Stimulated activated CD4-positive, alpha-beta T cell treated with anti-CD3 and anti-CD28 coated beads, TNF-alpha, amount 100 ng/mL, for 24 hours (primary cell): ENCODE measurements at regions not wholly inside any gene's neighbourhood (a gene's known extent, or its start where the extent isn't known, plus 50 kb on each side); places are given as distances from the start of the nearest gene placed in this dataset.

Experiments
- DNase-seq, 3 experiments: peaks; one replicate each; pipeline ENCODE4 v3.0.0-alpha.2; 2020; ENCODE audit warnings: low read depth in 3 of 3

GRCh38 chr4:23667659-23668058, 222.2 kb downstream of the PPARGC1A start:
- no peak for DNase-seq

DNA sequence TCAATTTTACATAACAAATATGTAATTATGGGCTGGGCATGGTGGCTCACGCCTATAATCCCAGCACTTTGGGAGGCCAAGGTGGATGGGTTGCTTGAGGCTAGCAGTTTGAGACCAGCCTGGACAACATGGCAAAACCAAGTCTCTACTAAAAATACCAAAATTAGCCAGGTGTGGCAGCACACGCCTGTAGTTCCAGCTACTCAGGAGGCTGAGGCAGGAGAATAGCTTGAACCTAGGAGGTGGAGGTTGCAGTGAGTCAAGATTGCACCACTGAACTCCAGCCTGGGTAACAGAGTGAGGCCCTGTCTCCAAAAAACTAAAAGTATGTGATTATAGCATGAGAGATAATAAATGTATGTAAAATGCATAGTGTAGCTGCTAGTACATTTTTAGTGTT, 229.0 kb downstream of the PPARGC1A start:
- no peak for DNase-seq

DNA sequence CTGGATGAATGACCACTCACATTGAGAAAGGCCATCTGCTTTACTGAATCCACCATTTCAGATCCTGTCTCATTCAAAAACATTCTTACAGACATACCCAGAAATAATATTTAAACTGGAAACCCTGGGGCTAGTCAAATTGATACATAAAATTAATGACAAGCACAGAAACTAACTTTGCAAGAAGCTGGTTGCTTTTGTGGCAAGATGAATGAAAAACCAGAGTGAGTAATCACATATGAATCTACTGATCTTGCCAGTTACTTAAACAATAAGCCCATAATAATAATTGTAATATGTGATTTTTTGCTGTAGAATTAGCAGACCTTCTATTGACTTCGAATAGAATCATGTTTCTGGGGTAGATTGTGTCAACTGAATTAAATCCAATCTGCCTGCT, 235.1 kb downstream of the PPARGC1A start:
- DNase-seq: no peak

DNA sequence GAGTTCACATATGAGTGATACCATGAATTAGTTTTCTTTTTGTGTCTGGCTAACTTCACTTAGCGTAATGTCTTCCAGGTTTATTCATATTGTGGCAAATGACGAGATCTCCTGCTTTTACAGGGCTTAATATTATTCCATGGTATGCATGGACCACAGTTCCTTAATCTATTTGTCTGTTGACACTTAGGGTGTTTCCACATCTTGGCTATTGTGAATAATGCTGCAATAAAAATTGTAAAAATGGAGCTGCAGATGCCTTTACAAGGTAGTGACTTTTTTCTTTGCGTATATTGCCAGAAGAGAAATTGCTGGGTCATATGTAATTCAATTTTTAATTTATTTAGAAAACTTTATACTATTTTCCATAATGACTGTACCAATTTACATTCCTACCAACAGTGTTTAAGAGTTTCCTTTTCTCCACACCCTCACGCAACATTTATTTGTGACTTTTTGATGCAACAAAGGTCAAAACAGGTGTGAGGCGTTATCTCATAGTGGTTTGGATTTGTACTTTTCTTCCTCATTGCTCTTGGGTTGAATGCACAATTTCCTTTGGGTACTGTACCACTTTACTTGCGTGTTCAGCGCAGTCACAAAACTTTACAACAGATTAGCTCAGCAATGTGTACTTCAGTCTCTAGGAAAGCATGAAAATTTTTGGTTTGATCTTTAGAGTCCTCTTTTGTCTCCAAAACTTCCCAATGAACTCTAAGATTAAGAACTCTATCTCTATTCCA, 240.8 kb downstream of the PPARGC1A start:
- no peak for DNase-seq

- DNase-seq: no peak
These were observed 254.4 kb downstream of the PPARGC1A start for GRCh38 chr4:23635468-23635867.

DNA sequence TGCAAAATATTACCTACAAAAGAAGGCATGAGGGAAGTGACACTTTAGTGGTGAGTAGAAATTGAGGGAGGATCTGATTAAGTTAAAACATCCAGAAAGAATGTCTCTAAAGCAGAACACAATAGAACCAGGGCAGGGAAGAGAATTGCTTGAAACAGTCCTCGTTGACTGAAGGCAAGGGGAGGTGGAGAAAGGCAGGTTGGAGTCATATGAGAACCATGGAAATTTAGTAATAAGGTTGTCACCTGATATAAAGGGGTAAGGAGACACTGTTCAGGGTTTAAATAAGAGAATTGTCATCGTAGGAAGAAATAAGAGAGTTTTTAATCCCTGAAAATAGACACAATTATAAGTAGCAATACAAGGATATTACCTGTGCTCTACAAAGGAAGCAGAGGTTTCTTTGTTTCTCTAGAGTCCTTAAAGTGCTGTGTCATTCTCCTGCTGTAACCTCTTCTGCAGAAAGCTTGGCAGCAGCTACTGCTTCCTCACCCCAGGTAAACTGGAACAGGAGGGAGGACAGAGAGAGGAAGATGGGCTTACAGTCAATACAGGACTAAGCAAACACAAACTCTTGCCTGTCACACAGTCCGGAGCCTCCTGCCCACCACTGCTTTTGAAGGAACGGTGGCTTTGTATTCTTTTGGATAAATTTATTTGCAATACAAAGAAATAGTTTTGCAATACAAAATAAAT, 258.4 kb downstream of the PPARGC1A start:
- no peak for DNase-seq

DNA sequence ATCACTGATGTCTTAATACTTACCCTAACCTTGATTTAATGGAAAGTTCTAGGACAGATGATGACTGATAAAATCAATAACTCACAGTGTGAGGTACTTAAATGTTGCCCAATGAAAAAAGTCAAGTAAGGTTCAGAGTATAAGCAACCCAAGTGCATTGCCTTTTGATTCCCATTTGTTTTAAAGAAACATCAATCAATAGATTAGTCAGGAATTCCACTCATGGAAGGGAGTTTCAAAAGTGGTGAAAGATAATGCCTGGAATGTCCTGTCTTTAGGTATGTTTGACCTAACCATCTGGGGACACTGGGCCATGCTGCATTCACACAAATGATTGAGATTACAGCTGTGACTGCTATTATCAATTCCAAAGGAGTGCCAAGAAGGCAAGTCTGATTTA, 259.7 kb downstream of the PPARGC1A start:
- no peak for DNase-seq

DNA sequence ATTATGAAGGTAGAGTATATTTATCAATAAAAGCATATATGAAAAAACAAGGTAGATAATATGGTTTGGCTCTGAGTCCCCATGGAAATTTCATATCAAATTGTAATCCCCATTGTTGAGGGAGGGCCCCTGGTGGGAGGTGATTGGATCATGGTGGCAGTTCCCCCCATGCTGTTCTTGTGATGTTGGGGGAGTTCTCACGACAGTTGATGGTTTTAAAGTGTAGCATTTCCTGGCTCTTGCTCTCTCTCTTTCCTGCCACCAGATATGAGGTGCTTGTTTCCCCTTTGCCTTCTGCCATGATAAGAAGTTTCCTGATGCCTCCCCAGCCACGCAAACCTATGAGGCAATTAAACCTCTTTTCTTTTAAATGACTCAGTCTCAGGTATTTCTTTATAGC, 260.4 kb downstream of the PPARGC1A start:
- DNase-seq: no peak

DNA sequence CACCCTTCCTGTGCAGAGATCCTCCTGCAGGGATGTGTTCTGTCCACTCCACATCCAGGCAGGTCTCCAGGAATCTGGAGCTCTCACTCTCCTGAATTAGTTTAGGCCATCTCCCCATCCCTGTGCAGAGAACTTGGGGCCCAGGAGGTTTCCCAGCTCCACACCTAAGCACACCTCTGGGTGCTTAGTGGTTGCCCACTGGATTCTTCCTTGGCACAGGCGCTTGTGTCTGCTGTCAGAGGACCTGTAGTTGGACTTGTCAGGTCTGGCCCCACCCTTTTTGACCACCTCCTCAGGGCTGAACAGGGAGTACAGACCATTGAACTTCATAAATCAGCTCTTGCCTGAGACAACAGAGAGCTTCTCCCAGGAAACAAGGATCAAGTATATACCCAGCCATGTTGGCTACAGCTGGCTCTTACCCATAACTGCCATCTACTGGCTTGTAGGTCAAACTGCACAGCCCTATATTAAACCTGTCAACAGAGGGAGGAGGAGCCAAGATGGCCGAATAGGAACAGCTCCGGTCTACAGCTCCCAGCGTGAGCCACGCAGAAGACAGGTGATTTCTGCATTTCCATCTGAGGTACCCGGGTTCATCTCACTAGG, 275.5 kb downstream of the PPARGC1A start:
- no peak for DNase-seq

DNA sequence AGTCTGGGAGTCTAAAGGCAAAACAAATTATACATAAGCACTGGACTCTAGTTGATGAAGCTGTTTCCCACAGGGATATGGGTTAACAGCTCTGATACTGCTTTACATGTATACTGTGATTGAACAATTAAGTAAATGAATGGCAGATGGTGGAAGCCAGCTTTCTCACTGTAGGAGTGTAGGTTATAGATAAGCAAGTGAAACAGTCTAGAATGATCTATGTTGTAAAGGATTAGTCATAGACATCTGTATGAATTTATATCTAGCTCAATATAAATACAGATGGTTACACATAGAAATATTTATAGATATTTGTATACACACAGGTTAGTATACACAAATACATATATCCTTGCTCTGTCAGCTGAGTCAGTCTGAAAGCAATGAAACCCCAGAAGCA, 276.1 kb downstream of the PPARGC1A start:
- no peak for DNase-seq

DNA sequence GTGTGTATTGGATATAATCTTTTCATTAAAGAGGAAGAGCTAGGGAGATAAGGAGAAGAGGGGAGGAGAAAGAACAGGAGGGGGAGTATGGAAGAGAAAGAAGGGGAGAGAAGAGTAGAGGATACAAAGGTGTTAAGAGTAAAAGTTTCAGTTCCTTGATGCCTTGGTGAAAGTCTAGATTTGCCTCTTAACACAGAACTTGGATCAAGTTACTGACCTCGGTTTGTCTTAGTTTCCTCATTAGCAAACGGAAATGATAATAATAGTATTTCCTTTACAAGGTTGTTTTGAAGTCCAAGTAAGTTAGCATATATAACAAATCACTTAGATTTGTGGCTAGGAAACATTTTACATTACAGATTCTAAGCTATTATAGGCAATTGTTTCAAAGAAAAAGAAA, 287.1 kb downstream of the PPARGC1A start:
- no peak for DNase-seq

DNA sequence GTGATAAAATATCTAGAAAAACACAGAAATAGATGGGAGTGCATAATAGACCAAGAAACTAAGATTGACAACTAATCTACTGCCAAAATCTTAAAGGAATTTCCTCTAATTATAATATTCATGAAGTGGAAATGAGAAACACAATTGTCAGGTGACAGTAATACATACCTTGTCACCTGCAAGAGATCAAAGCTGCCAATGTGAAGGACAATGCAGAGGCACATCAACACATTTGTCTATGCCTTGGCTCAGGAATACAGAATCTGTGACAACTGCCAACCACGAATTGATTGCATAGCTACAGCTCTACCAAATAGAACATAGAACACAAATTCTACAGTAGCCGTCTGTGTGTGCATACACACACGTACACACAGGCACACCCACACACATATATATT, 295.7 kb downstream of the PPARGC1A start:
- DNase-seq: no peak

DNA sequence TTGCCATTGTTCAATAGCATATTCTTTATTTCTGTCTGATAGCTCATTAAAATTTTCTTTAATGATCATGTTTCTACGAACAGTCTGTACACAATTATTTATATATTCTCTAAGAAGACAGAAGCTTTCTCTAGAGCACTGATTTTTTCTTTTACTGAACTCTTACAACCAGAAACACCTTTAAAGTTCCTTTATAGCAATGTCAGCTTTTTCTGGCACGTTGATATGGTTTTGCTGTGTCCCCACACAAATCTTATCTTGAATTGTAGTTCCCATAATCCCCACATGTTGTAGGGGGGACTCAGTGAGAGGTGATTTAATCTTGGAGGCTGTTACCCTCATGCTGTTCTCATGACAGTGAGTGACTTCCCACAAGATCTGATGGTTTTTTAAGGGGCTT, 299.4 kb downstream of the PPARGC1A start:
- DNase-seq: no peak

DNA sequence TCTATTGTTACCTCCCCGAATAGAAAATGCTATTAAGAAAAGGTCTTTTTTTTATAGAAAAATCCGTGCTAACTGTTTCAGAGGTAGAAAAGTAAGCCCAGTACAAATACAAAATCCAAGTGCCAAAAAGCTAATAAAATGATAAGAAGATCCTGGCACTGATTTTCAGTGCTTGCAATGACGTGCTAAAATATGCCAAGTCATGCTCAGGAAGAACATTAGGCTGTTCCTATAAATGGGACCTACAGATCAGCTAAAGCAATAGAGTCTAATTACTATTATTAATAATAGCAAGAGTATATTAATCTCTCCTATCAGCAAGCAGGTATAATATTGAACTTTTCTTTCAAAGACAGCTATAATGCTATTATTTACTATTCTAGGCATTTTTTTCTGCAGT, 305.8 kb downstream of the PPARGC1A start:
- no peak for DNase-seq

GRCh38 chr4:23582671-23583070, 307.2 kb downstream of the PPARGC1A start:
- DNase-seq: no peak

DNA sequence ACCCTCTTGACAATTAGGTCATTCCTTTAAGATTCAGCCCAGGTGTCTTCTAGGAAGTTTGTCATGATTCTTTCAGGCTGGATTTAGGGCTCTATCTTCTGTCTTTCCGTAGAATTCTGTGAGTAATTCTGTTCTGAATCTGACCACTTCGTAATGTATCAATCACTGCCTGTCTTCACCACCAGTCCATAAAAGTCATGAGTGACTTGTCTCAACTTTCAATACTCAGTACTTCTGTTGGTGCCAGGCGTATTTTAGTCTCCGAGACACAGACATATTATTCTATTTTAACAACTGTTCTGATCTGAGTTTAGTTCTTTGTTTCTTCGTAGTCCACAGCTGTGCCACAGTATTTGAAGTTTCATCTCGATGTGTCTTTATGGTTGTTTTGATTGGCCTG, 310.7 kb downstream of the PPARGC1A start:
- DNase-seq: no peak

DNA sequence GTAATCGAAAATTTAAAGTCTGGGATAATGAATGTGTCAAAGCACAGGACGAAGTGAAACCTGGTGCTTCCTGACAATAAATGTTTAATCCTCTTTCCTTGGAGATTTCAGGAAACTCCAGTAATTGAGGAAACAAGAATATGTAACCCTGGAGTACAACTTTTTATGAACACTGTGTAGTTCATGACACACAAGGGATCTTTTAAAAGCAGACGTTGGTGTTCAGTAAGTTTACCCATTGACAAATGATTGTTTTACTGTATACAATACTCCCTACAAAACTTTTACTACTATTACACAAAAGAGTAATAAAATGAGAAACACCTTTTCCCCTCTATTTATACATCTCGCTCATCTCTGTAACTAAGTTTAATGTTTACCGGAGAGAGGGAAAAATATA, 312.4 kb downstream of the PPARGC1A start:
- no peak for DNase-seq

DNA sequence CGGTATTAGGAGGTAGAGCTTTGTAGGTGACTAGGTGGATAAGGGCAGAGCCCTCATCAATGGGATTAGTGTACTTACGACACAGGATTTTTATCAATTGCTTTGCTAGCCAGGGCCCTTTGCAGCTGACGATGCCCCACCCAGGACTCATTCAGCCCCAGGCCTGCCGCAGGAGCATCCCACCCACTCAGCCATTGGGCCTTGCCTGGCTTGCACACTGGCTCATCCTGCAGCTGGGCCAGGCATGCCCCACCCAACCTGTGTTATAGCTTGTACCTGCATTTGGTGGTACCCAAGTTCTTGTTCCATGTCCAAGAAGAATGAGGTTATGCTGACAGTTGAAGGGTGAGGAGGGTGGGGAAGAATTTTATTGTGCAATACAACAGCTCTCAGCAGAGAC, 317.5 kb downstream of the PPARGC1A start:
- no peak for DNase-seq

DNA sequence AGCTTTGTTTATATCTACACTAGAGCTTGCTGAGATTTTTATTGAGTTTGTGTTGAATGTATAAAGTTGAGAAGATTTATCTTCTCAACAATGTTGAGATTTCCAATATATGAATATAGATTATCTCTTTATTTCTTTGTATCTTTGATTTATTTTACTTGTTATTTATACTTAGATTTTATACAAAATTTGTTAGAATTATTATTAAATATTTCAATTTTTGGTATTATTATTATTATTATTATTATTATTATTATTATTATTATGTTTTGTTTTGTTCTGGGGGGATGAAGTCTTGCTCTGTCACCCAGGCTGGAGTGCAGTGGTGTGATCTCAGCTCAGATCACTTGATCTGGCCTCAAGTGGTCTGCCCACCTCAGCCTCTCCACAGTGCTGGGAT, 322.5 kb downstream of the PPARGC1A start:
- DNase-seq: no peak

DNA sequence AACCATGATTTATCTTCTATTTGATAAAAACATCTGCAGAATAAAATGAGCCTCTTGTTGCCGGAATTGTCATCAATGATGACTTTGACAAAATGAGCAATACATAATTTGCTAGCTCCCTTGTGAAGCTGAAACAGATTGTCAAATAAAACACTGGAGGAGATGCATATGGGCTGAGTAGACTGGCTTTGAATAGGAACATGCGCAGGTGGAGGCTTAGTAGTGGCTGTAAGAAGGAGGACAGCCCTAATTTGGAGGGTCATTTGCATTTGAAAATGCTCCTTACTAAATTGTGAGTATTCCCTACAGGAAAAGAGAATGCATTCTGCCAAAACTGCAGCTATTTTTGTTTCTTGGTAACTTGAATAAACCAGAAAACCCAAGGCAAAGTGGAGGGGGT, 329.1 kb downstream of the PPARGC1A start:
- DNase-seq: no peak

GRCh38 chr4:23558101-23558500, 331.7 kb downstream of the PPARGC1A start:
- no peak for DNase-seq

DNA sequence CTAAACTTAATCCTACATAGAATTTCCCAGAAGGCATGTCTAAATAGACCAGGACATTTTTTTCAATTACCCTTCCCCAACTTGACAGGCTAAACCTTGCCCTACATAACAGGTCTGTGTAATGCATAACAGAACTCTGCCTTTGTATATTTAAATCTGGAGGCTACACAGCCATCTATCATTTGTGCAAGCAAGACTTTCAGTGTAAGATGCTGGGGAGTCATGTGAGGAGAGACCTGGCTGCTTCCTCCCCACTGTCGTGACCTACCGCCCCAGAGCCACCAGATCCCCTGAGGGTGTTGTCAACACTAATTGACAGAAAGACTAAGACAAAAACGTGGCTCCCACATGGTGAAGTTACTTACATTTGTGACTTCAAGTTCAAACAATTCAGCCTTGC, 342.2 kb downstream of the PPARGC1A start:
- no peak for DNase-seq

DNA sequence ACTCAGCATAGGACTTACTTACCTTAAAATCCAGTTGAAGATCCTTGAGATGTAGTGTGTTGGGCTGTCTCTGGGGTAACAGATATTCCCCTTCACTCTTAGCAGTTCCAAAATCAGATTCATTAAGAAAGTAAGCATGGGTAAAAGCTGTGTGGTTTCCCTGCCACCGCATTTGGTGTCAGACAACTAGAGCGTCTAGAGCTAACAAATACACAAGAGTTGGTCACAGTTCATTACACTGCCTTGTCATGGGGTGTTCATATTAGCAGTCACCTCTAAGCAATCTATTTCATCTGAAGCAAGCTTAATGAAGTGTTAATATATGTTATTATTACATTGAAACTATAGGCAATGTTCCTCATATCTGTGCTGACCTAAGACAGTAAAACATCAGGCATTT, 342.8 kb downstream of the PPARGC1A start:
- no peak for DNase-seq
